Progenitor cell of endocrine pancreas (in vitro differentiated cells): ENCODE measurements at regions not wholly inside any gene's neighbourhood (a gene's known extent, or its start where the extent isn't known, plus 50 kb on each side); places are given as distances from the start of the nearest gene placed in this dataset.

ENCODE experiments used
- DNase-seq: peaks from one replicate; pipeline ENCODE4 v3.0.0; 2021; ENCODE audit warnings: low spot score; ENCODE audit not compliant: unreplicated experiment
- H3K27ac Mint-ChIP-seq: 2 replicates; pipeline ENCODE4 v1.8.0; 2021; ENCODE audit warnings: mild to moderate bottlenecking, moderate library complexity, mixed read lengths
- H3K27me3 Mint-ChIP-seq: 2 replicates; pipeline ENCODE4 v1.8.0; 2021; ENCODE audit warnings: mixed read lengths
- H3K36me3 Mint-ChIP-seq: 2 replicates; pipeline ENCODE4 v1.8.0; 2022; ENCODE audit warnings: mixed read lengths; ENCODE audit not compliant: insufficient read depth
- H3K4me1 Mint-ChIP-seq: 2 replicates; pipeline ENCODE4 v1.8.0; 2021; ENCODE audit warnings: low read depth, mixed read lengths
- H3K4me3 Mint-ChIP-seq: 2 replicates; pipeline ENCODE4 v1.8.0; 2021; ENCODE audit warnings: low read depth, mild to moderate bottlenecking, moderate library complexity, mixed read lengths
- H3K9me3 Mint-ChIP-seq: 2 replicates; pipeline ENCODE4 v1.8.0; 2021; ENCODE audit warnings: low read depth, mixed read lengths
- TF ChIP-seq, protein P1 (sequence below): fragments of 200-600 bp; sonication (generic); IDR thresholded peaks from one replicate; pipeline ENCODE4 v1.5.0; 2021; ENCODE audit warnings: antibody characterized with exemption, mild to moderate bottlenecking; ENCODE audit not compliant: unreplicated experiment

DNA sequence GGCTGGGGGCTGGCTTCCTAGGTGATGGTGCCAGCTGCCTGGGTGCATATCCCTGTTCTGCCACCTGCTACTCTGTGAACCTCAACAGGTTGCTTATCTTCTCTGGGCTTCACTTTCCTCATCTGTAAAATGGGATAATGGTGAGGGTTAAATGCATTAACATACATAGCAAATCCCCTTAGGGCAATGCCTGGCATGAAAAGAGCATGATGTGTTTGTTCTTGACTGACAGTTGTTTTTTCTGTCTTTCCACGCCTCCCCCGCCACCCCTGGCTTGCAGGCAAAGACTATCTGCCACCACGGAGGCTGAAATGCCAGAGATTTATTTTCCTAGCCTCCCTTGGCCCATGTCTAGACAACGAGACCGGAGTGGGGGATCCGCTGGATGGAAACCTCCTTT lies 280.5 kb downstream of the NSG2 start:
- peaks cover 3% of the 10 kb centered on the region for H3K4me1 Mint-ChIP-seq
- H3K36me3 Mint-ChIP-seq = no peaks in the 10 kb centered on the region
- H3K4me3 Mint-ChIP-seq = no peak overlapping the region
- no peak for DNase-seq
- H3K9me3 Mint-ChIP-seq = no peaks in the 10 kb centered on the region
- H3K27ac Mint-ChIP-seq = no peak overlapping the region
- TF ChIP-seq, protein P1, sequence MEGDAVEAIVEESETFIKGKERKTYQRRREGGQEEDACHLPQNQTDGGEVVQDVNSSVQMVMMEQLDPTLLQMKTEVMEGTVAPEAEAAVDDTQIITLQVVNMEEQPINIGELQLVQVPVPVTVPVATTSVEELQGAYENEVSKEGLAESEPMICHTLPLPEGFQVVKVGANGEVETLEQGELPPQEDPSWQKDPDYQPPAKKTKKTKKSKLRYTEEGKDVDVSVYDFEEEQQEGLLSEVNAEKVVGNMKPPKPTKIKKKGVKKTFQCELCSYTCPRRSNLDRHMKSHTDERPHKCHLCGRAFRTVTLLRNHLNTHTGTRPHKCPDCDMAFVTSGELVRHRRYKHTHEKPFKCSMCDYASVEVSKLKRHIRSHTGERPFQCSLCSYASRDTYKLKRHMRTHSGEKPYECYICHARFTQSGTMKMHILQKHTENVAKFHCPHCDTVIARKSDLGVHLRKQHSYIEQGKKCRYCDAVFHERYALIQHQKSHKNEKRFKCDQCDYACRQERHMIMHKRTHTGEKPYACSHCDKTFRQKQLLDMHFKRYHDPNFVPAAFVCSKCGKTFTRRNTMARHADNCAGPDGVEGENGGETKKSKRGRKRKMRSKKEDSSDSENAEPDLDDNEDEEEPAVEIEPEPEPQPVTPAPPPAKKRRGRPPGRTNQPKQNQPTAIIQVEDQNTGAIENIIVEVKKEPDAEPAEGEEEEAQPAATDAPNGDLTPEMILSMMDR = no peak
- H3K27me3 Mint-ChIP-seq = peaks cover 43% of the 10 kb centered on the region

DNA sequence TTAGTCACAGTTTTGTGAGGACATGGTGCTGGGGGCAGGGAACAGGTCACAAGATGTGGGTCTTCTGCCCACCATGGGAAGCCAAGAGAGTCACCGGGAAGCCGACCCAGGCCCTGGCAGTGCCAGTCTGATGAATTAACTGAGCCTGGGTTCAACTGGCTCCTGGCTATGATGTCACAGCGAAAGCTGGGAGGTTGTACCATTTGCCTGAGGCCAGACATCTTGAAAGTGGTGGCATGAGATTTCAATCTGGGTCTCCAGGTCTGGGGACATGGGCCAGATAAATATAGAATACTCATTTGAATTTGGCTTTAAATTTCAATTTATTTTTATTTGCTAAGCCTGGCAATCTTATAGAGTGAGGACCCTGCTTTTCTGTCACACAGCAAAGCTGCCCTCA lies 280.9 kb downstream of the NSG2 start:
- DNase-seq = no peak
- Mint-ChIP-seq H3K27ac (no peak overlapping the region), H3K9me3 (no peaks in the 10 kb centered on the region), H3K27me3 (peaks cover 42% of the 10 kb centered on the region), H3K4me1 (peaks cover 3% of the 10 kb centered on the region), H3K36me3 (no peaks in the 10 kb centered on the region), H3K4me3 (no peak overlapping the region)
- TF ChIP-seq, protein P1 = no peak

DNA sequence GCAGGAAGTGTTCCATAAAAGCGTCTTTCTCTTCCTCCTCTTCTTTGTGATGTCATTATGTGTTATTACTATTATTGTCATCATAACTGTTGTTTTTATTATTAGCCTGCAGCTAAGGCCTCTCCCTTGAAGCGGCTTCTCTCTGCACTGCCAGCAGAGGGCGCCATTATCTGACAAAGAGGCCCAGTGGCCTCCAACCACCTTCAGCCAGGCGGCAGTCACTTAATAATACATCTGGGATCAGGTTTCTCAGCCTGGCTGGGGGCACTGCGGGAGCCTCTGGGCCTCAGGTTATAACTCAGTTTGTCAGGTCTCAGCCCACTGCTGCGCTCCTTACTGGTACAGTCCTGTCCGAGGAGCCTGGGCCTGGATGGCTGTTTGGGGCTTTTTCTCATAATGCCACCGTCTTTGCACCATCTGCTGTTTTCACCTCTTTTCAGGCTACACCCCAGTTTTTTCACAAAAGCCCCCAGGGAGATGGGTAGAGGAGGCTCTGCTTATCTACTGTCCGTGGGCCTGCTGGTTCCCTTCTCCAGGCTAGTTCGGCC lies 281.9 kb downstream of the NSG2 start:
- Mint-ChIP-seq H3K4me3 (no peak overlapping the region), H3K9me3 (no peaks in the 10 kb centered on the region), H3K36me3 (no peaks in the 10 kb centered on the region), H3K27me3 (peaks cover 41% of the 10 kb centered on the region), H3K4me1 (peaks cover 3% of the 10 kb centered on the region), H3K27ac (no peak overlapping the region)
- peak; percentile 68 for DNase-seq
- TF ChIP-seq, protein P1 = peak; percentile 92

DNA sequence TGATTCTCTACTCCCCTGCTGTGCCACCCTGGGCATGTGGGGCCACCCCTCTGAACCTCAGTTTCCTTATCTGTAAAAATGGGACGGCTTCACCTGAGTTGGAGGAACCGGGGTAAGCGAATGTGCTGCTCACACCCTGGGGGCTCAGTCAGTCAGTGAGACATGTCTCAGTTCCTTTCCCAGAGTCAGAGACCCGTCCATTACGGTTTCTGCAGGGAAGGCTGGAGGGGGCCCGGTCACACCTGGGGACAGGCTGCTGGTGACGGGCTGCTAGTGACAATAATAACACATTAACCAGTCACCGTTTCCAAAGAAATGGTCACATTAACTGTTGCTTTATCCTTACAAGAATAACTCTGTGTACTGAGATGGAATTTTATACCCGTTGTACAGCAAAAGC lies 282.4 kb downstream of the NSG2 start:
- no peak for DNase-seq
- H3K27me3 Mint-ChIP-seq = peaks cover 37% of the 10 kb centered on the region
- H3K27ac Mint-ChIP-seq = no peak overlapping the region
- H3K4me1 Mint-ChIP-seq = peaks cover 3% of the 10 kb centered on the region
- TF ChIP-seq, protein P1 = no peak
- no peaks in the 10 kb centered on the region for H3K36me3 Mint-ChIP-seq
- H3K4me3 Mint-ChIP-seq = no peak overlapping the region
- no peaks in the 10 kb centered on the region for H3K9me3 Mint-ChIP-seq

DNA sequence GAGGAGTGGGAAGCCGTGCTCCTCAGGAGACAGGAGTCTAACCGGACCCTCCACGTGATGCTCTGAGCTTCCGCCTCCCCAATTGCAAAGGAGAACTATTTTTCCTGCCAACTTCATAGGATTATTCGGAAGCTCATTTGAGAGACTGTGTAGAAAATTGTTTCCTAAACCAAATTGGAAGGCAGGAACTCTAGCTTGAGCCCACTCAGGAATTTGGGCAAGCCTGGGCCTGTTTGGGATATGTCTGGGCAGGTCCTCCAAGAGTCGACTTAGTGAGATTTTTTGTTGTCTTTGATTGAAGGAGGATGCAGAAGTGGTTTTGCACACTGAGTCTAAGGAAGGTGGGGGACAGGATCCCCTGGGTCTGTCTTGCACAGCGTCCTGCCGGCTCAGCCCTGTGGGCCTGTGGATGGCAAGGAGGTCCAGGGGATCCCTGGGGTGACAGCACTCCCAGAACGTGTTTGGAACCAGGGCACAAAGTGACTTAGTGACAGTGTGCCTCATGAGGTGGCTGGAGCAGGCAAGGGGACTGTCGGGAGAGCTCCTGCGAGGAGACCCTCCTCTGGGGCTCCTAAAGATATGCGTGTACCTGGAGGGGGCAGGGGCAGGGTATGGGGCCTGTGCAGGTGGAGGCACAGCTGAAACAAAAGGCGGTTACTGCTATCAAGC lies 283.3 kb downstream of the NSG2 start:
- no peak overlapping the region for H3K27ac Mint-ChIP-seq
- DNase-seq = no peak
- H3K4me1 Mint-ChIP-seq = peaks cover 3% of the 10 kb centered on the region
- H3K9me3 Mint-ChIP-seq = no peaks in the 10 kb centered on the region
- H3K36me3 Mint-ChIP-seq = no peaks in the 10 kb centered on the region
- no peak overlapping the region for H3K4me3 Mint-ChIP-seq
- H3K27me3 Mint-ChIP-seq = peaks cover 43% of the 10 kb centered on the region
- TF ChIP-seq, protein P1 = no peak
